ENCODE measurements at regions not wholly inside any gene's neighbourhood (a gene's known extent, or its start where the extent isn't known, plus 50 kb on each side); places are given as distances from the start of the nearest gene placed in this dataset.
A peak's percentile ranks its signal among the peaks of the same experiment; 100 is the strongest.

GRCh38 chrX:39307488-39307887 is 506.2 kb downstream of the MID1IP1 start:
- TF ChIP-seq CTCF (IDR thresholded peaks at IDR 0.05; ENCODE audit: low read depth, low read length, missing control alignments), result no peak
- DNase-seq (ENCODE audit: low read depth), result no peak
- in situ Hi-C loops (cut with HindIII; ENCODE audit: low sequenced_read_pairs), result no loop called here
- H3K4me3 ChIP-seq (ENCODE audit: low read depth, low read length), result no peak overlapping the region

- TF ChIP-seq CTCF (IDR thresholded peaks at IDR 0.05; ENCODE audit: low read depth, low read length, missing control alignments), result no peak
- DNase-seq (ENCODE audit: low read depth), result no peak
- H3K4me3 ChIP-seq (ENCODE audit: low read depth, low read length), result no peak overlapping the region
- in situ Hi-C loops (cut with HindIII; ENCODE audit: low sequenced_read_pairs), result no loop called here
Measured at GRCh38 chrX:39308126-39308525, 506.9 kb downstream of the MID1IP1 start.

GRCh38 chrX:39309018-39309635 is 507.9 kb downstream of the MID1IP1 start:
- no peak for TF ChIP-seq CTCF (IDR thresholded peaks at IDR 0.05; ENCODE audit: low read depth, low read length, missing control alignments)
- DNase-seq (ENCODE audit: low read depth), result peak; percentile 2
- H3K4me3 ChIP-seq (ENCODE audit: low read depth, low read length), result no peak overlapping the region
- in situ Hi-C loops (cut with HindIII; ENCODE audit: low sequenced_read_pairs), result no loop called here

- no peak for TF ChIP-seq CTCF (IDR thresholded peaks at IDR 0.05; ENCODE audit: low read depth, low read length, missing control alignments)
- in situ Hi-C loops (cut with HindIII; ENCODE audit: low sequenced_read_pairs), result no loop called here
- DNase-seq (ENCODE audit: low read depth), result peak; percentile 1
- H3K4me3 ChIP-seq (ENCODE audit: low read depth, low read length), result no peak overlapping the region
Measured at GRCh38 chrX:39309721-39310152, 508.5 kb downstream of the MID1IP1 start.

- TF ChIP-seq CTCF (IDR thresholded peaks at IDR 0.05; ENCODE audit: low read depth, low read length, missing control alignments), result no peak
- in situ Hi-C loops (cut with HindIII; ENCODE audit: low sequenced_read_pairs), result no loop called here
- no peak overlapping the region for H3K4me3 ChIP-seq (ENCODE audit: low read depth, low read length)
- no peak for DNase-seq (ENCODE audit: low read depth)
Measured at GRCh38 chrX:39310891-39311290, 509.6 kb downstream of the MID1IP1 start.

GRCh38 chrX:39311646-39312045 is 510.4 kb downstream of the MID1IP1 start:
- DNase-seq (ENCODE audit: low read depth), result no peak
- no peak overlapping the region for H3K4me3 ChIP-seq (ENCODE audit: low read depth, low read length)

More at GRCh38 chrX:39311646-39312045, 510.4 kb downstream of the MID1IP1 start:
- TF ChIP-seq CTCF (IDR thresholded peaks at IDR 0.05; ENCODE audit: low read depth, low read length, missing control alignments), result no peak
- in situ Hi-C loops (cut with HindIII; ENCODE audit: low sequenced_read_pairs), result no loop called here
